Head of caudate nucleus (tissue), 42 donors: ENCODE measurements at regions not wholly inside any gene's neighbourhood (a gene's known extent, or its start where the extent isn't known, plus 50 kb on each side); places are given as distances from the start of the nearest gene placed in this dataset.
"Not testable (repeated sequence)": the region's sequence is repeated elsewhere in the genome, so short reads cannot be mapped to it uniquely, and the experiment has no call there.

Experiments used
- DNase-seq, 42 donors: peaks; one replicate each; pipeline versions ENCODE4 v3.0.0 to v3.0.0-alpha.2; 2020 to 2021; ENCODE audit warnings: mixed read lengths in 7 of 42
- intact Hi-C: fragments of 100-400 bp; cut with DNase I; formaldehyde crosslinking; loops from one replicate; pipeline ENCODE4 v1.15.0; 2022

DNA sequence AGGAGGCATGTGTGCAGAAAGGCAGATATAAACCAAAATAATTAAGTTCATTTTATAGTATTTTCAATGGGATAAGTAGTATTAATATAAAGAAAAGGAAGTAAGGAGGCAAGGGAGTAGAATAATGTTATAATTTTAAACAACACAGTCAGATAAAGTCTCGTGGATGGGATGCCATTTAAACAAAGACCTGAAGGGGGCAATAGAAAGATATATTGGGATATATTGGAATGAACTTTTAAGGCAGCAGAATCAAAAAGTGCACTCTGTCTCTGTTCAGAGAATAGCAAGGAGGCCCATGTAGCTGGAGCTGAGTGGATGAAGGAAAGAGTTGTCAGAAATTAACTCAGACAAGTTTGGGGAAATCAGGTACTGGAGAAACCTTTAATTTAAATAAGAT, 158.7 kb downstream of the CGGBP1 start:
- intact Hi-C loops, result no loop called here
- DNase-seq, result no peak

DNA sequence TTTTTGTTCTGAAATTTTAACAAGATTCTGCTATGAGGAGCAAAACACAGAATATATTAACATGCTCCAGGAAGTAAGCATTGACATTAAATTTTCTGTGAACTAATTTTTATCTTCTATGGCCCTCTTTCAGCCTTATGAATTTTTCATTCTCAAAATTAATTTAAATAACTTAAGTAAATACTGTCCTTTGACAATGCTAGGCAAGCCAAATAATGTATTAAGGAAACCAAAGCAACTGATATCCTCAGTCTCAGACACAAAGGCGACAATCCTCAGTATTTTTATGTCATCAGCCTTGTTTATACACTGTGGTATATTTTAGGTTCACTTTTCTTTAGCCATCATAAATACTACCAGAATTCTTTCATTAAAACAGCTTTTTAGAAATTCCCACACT, 159.8 kb downstream of the CGGBP1 start:
- intact Hi-C loops, result no loop called here

DNA sequence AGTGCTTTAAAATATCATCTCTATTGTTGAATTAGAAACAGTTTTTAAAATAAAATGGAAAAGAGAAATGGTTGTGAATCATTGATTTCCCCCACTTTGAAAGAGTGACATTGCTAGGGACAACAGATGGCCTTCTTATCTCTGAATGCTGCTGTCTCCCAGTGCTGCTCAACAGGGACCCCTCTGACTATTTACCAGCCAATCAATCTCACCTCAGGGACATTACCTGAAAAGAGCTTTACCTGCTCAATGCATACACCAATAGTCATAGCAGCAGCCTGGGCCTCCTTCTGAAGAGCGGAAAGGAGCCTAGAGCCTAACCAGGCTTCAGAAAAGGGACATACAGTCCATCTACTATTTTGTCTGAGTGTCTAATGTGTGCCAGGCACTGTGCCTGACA, 162.8 kb downstream of the CGGBP1 start:
- intact Hi-C loops, result no loop called here
- DNase-seq, result no peak

More for the DNA sequence above, 159.8 kb downstream of the CGGBP1 start:
- DNase-seq, result no peak

DNA sequence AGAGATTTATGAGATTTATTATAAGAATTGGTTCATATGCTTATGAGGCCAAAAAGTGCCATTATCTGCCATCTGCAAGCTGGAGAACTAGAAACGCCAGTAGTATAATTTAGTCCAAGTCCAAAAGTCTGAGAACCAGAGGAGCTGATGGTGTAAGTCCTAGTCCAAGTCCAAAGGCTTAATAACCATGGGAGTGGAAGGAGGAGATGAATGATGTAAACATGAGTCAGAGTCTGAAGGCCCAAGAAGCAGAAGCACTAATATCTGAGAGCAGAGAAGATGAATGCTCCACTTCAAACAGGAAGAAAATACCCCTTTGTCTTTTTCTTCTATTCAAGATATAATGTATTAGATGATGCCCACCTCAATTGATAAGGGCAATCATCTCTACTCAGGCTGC, 185.7 kb downstream of the CGGBP1 start:
- intact Hi-C loops, result no loop called here
- DNase-seq, result no peak

DNA sequence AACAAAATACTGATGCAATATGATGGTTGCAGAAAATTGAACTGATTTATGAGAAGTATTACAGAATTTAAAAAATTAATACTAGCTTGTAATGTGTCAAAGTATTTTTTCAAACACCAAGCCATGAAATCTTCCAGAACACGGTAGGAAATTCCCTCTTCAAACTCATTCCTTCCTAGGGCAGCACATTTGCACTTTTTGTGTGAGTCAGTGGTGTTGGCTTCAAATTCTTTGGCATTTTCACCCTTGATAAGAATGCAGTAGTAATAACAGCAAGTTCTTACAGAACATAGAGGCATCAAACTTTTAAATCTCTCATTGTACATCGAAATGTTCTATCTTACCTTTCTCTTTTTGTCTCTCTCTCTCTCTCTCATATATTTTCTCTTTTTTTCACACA, 191.8 kb downstream of the CGGBP1 start:
- no peak for DNase-seq
- intact Hi-C loops, result no loop called here

DNA sequence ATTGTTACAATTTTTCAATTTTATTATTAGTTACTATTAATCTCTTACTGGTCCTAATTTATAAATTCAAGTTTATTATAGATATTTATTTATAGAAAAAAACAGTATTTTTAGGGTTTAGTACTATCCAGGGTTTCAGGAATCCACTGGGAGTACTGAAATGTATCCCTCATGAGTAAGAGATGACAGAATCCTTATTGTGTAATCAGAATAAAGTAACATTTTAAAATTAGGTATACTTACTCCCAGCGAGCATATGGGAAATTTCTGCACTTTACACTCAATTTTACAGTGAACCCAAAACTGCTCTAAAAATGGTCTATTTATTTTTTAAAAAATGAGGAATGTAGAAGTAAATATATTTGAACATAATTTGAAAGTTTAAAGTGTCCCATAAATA, 202.7 kb downstream of the CGGBP1 start:
- no peak for DNase-seq
- intact Hi-C loops, result no loop called here

- DNase-seq, result no peak
These were observed 203.2 kb downstream of the CGGBP1 start for GRCh38 chr3:87855616-87856015.

GRCh38 chr3:87855211-87855610, 203.6 kb downstream of the CGGBP1 start:
- DNase-seq, result no peak
- intact Hi-C loops, result no loop called here

More at GRCh38 chr3:87855616-87856015, 203.2 kb downstream of the CGGBP1 start:
- intact Hi-C loops, result no loop called here

GRCh38 chr3:87848003-87848402, 210.8 kb downstream of the CGGBP1 start:
- DNase-seq, result no peak
- intact Hi-C loops, result no loop called here

DNA sequence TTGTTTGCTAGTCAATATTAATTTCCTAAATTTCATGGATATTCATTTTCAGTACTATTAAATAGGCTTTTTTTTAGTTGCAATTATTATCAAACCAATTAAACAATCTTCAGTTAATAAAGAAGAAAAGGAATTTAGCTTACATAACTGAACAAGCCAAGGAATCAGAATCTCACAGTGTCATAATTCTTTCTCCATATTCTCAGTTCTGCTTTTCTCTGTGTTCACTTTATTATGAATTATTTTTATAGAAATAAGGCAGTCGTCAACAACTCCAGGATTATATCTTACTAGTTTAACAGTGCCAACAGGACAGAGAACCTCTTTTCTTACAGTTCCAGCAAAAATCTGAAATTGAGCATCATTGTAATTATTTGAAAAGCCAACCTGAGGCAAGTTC, 221.7 kb downstream of the CGGBP1 start:
- DNase-seq, result no peak
- intact Hi-C loops, result no loop called here

DNA sequence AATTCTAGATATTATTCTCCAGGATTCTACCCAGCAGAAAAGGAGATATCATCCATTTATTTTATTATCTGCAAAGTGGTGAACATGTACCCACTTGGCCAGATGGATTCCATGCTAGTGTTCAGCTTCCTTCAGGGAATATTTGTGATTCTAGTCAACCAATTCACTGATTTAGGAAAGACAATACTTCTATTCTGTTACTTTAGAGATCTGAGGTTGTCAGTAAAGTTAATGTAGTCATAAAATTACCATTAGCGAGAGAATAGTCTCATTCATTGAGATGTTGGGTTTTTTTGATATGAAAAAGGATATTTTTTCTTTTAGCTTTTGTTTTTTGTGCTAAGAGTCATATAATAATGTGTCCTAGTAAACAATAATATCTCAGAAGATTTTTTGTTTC, 222.8 kb downstream of the CGGBP1 start:
- no peak for DNase-seq
- intact Hi-C loops, result no loop called here

DNA sequence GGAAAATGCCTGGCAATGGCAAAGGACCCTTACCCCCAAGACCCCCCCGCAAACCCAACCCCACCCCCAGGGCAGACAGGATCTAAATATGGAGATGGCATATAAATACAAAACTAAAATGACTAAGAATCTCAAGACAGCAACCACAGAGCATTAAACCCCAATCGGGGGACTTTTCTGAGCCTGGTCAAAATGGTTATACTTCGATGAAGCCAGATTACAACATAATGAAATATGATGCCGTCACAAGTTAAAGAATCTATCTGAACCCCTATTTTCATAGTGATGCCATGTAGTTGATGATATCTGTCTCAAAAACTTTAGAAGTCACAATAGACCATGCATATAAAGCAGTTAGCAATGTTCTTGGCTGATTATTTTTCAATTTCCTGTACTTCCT, 223.6 kb downstream of the CGGBP1 start:
- no peak for DNase-seq
- intact Hi-C loops, result no loop called here

GRCh38 chr3:87834327-87834726, 224.5 kb downstream of the CGGBP1 start:
- no peak for DNase-seq
- intact Hi-C loops, result no loop called here

DNA sequence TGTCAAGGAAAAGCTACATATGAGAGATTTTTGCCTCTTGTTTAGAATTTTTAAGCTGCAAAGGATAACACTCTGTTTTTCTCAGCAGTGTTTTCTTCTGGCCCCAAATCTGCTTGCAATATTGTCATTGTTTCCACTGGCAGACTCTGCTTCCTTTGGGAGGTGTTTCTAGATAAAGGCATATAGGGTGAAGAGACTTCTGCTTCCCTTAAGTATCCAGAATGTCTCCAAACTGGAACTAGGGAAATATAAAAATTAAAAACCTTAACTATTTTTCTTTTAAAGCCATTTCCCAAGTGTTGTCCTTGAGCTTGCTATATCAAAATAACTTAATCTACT, 225.8 kb downstream of the CGGBP1 start:
- DNase-seq, result no peak
- intact Hi-C loops, result no loop called here

DNA sequence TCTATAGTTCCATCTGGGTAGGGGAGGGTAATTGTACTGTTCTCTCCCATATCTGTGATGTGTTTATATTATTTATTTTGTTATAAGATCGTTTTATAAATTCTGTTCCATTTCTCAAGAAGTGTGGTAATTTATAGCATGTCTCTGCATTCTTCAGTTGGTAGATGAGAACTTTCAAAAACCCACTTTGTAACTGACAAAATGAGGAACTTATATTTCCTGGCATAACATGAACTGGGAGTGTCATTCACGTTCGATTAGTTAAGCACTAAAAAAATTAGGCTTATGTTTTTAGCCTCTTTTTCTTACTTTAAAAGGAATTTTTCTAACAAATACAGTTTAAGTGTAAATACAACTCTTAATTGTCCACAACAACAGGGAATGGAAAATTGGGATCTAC, 230.8 kb downstream of the CGGBP1 start:
- no peak for DNase-seq
- intact Hi-C loops, result no loop called here

- DNase-seq, result no peak
These were observed 236.2 kb downstream of the CGGBP1 start for GRCh38 chr3:87822563-87822962.

DNA sequence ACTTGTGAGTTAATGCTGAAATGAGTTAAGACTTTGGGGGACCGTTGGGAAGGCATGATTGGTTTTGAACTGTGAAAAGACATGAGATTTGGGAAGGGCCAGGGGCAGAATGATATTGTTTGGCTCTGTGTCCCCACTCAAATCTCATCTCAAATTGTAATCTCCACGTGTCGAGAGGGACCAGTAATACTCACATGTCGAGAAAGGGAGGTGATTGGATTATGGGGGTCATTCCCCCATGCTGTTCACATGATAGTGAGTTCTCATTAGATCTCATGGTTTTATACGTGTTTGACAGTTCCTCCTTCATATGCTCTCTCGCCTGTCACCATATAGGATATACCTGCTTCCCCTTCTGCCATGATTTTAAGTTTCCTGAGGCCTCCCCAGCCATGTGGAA, 245.3 kb downstream of the CGGBP1 start:
- DNase-seq, intact Hi-C loops: not testable (repeated sequence)

More at GRCh38 chr3:87822563-87822962, 236.2 kb downstream of the CGGBP1 start:
- intact Hi-C loops, result no loop called here

- intact Hi-C loops, result no loop called here
- no peak for DNase-seq
These were observed 246.9 kb downstream of the CGGBP1 start for GRCh38 chr3:87811953-87812352.

DNA sequence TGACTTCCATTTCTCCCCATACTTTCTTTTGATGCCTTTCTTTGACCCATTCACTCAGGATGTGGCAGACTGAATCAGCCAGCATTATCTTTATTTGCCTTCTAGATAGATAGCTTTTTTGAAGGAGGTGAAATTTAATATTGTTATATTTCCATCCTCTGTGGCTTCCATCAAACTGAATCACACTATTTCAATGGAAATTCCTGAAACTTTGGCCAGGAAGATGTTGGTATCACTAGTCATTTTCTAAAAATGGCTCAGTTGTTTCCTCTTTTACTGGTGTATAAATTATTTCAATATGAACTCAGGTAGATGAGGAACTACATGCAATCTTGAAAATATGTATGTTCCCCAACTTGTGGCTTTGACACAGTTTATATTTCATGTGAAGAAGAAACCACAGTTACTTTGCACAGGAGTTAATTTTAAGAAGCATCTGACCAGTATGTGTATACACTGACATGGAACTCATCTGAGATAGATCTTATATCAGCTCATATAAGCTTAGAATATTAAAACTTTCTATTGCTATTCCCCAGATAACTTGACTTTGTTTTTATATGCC, 248.3 kb downstream of the CGGBP1 start:
- DNase-seq, result no peak
- intact Hi-C loops, result no loop called here

- intact Hi-C loops, result no loop called here
These were observed 253.1 kb downstream of the CGGBP1 start for GRCh38 chr3:87805670-87806069.

DNA sequence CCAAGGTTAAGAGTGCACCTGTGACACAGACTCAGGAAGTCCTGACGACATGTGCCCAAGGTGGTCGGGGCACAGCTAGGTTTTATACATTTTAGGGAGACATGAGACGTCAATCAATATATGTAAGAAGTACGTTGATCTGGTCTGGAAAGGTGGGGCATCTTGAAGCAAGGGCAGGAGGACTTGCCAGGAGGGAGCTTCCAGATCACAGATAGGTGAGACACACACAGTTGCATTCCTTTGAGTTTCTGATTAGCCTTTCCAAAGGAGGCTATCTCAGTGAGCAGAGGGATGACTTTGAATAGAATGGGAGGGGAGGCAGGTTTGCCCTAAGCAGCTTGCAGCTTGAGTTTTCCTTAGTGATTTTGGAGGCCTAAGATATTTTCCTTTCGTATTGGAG, 257.4 kb downstream of the CGGBP1 start:
- DNase-seq, result no peak
- intact Hi-C loops, result no loop called here

More at GRCh38 chr3:87805670-87806069, 253.1 kb downstream of the CGGBP1 start:
- DNase-seq, result no peak

DNA sequence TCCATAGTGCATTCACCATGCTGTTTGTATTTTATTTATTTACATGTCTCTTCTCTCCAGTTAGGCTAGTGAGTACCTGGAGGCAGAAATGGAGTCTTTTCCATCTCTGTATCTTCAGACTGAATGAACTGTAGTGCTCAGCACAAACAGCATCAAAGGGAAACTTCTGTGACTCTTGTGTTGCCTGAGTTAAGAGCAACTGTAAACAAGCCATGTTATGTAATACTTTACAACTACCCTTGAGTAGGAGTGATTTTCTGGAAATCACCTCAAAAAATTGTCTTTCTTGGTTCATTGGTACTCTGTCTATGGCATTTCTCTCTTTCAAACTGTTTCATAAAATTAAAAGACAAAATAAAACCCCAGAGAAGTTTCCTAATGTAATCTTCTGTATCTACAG, 258.3 kb downstream of the CGGBP1 start:
- DNase-seq, result no peak
- intact Hi-C loops, result no loop called here
